ACHN (cell line): ENCODE measurements at regions not wholly inside any gene's neighbourhood (a gene's known extent, or its start where the extent isn't known, plus 50 kb on each side); places are given as distances from the start of the nearest gene placed in this dataset.

Experiments
- DNase-seq: peaks from one replicate; pipeline ENCODE4 v3.0.0-alpha.2; 2015
- in situ Hi-C: cut with HindIII; loops from 2 replicates; pipeline ENCODE4 v1.10.0; 2017; ENCODE audit warnings: low sequenced_read_pairs, low pct_ligation_motif_present, low pct_unique_long_range_greater_than_20kb

DNA sequence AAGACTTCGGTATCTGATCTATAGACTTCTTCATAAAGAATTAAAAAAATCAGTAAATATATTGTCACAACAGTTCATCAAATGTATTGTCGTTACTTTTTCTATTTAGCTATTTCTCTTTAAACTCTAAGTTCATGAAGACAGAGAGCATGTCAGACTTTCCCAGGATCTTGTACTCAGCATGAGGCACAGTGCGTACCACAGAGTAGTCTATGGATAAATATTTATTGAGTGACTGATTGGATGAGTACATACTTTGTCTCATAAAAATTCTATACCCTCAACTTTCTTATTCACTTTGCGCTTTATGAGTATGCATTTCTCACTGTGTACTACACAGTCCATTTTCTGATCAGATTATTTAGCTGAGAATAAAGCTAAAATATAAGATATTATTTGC, 1284.4 kb upstream of the ADGRB3 start:
- no peak for DNase-seq
- in situ Hi-C loops: no loop called here

DNA sequence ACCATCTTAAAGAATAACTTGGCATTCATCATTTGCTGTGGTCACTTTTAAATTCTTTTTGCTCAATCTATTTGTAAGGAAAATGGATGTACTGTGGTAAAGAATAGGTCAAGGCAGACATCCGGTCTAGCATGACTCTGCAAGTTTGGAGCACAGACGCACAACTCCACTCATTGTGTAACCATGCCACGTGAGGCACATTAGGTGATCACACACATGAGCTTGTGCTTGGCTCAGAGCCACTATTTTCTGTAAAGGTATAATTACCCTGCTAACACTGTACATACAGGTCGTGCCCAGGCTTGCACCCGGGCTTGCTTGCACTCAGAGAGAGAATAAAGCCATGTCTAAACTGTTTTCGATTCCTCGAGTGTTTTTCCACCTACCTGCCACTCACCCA, 1289.1 kb upstream of the ADGRB3 start:
- no peak for DNase-seq
- in situ Hi-C loops: no loop called here

DNA sequence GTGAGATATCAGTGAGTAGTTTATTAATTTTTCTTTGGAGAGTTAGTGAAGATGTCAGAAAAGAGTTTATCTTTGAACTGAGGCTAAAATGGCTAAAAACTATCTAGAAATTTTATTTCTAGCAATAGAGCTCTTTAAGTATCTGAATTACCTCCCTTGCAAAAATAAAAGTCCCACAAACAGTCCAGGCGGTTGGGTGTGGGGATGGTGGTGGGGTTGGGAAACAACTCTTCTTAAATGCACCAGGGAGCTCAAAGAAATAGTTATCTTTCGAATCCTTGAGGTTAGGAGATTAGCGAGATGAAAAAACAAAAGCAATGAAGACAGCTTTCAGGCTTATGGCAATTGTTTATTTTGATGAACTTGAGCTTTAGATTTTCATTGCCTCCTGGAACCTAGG, 1299.1 kb upstream of the ADGRB3 start:
- DNase-seq: no peak
- in situ Hi-C loops: no loop called here

DNA sequence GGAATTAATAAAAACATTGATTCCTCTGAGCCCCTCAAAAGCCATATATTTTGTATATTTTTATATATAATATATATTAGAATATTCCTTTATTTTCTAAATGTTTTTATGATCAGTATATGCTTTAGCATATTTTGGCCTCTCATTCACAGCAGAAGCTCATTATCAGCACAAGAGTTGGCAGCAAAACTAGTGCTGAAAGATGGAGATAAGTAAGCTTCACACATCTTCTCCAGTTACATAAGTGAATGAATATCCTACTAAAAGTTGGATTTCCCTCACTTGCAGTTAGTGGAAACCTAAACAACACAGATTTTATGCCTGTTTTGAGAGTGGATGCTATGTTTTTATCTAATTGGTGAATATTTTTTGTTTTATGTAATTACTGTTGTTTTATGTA, 1303.8 kb upstream of the ADGRB3 start:
- in situ Hi-C loops: no loop called here
- no peak for DNase-seq

DNA sequence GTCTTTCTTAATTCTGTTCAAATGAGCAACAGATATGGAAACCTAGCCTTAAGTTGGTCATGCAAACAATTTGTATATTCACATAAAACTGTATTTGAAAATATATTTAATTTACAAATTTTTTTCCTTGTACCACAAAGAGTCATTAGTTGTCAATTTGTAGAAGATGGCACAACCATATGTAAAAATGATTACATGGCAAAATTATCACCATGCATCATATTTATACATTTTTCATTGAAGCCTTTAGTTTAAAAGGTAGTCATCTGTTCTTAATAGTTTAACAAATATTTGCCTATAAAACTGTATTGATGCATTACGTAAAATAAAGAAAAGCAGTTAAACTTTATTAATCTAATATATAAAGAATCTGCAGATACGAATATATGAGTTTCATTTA, 1306.8 kb upstream of the ADGRB3 start:
- in situ Hi-C loops: no loop called here
- no peak for DNase-seq

DNA sequence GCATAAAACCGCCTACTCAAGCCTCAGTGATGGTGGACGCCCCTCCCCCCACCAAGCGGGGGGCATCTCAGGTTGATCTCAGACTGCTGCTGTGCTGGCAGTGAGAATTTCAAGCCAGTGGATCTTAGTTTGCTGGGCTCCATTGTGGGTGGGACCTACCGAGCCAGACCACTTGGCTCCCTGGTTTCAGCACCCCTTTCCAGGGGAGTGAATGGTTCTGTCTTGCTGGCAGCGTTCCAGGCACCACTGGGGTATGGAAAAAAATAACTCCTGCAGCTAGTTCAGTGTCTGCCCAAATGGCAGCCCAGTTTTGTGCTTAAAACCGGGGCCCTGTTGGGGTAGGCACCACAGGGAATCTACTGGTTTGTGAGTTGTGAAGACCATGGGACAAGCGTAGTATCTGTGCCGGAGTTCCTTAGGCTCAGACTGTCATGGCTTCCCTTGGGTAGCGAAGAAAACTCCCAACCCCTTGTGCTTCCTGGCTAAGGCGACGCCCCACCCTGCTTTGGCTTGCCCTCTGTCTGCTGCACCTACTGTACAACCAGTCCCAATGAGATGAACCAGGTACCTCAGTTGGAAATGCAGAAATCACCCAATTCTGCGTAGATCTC, 1334.5 kb upstream of the ADGRB3 start:
- in situ Hi-C loops: no loop called here
- DNase-seq: no peak

DNA sequence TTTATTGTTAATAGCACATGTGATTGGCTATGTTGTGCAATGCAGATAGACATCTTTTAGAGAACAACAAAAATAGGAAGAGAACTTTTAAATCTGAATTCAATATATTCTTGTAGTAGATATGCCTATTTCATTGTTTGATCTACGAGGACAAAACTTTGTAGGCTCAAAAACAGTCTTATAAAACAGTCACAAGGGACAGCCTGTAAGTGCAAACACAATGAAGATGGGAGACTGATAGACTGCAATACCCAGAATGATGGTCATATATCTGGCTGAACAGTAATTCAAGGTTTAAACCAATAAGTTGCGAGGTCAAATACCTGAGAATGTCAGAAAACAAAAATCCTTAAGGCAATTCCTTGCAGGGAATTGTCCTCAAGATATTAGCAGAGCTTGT, 1342.9 kb upstream of the ADGRB3 start:
- in situ Hi-C loops: no loop called here

DNA sequence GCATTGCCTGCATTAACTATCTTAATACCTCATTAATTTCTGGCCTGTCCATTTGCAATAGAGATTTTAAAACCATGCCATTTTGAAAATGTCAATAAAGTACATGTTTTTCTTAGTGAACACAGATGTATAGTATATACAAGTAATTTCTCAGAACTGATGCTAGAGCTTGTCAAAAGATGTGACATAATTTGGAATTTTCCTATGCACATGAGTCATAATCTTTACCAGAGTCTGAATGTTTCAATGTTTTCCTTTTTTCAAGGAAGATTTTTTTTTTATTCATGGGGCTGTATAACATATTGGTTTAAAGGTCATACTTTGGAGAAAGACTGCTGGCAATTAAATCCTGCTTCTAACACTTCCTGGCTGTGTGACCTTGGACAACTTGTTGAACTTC, 1347.5 kb upstream of the ADGRB3 start:
- in situ Hi-C loops: no loop called here
- DNase-seq: no peak

More for the DNA sequence above, 1342.9 kb upstream of the ADGRB3 start:
- no peak for DNase-seq

DNA sequence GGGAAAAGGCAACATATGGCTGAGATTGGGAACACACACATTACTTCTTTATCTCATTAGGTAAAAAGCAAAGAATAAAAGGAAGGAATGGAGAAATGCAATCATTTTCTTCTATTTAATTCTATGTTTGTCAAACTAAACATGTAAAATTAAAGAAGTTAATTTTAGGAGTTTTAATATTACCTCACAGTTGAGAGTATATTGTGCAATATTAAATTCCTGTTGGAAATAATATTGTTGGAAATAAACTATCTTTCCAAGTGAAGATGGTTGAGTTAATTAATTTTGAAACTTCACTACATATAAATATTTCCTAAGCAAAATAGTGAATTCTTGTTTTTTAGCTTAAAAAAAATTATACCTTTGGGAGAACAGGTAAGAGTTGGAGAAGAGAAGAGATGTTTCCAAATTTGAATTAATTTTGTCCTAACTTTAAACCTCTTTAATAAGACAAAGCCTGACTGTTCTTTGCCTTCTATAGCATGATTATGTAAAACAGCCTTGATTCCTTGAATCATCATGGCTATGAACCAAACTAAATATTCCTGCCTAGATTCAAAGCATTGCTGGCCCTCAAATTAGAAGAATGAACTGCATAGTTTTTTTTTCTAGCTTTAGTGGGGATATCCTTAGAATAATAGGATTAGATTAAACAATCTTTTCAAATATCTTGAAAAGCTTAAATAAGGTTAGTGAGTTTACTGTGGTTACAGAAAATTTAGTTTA, 1349.1 kb upstream of the ADGRB3 start:
- no peak for DNase-seq
- in situ Hi-C loops: no loop called here

DNA sequence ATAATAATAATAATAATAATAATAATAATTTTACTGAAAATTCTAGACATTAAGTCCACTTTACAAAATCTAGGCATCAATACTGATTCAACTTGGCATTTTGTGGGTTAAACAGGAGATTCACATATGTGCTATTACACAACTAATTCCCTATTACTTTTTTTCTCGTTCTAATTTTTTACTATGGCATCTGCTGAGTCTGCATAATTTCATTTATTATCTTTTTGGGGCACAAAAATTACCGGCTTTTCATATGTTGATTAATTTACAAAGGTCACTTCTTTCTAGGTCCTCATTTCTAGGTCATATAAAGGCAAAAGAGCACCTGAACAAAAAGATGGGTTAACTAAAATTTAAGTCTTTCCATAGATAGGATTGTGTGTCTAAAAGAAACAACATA, 1357.8 kb upstream of the ADGRB3 start:
- in situ Hi-C loops: no loop called here

DNA sequence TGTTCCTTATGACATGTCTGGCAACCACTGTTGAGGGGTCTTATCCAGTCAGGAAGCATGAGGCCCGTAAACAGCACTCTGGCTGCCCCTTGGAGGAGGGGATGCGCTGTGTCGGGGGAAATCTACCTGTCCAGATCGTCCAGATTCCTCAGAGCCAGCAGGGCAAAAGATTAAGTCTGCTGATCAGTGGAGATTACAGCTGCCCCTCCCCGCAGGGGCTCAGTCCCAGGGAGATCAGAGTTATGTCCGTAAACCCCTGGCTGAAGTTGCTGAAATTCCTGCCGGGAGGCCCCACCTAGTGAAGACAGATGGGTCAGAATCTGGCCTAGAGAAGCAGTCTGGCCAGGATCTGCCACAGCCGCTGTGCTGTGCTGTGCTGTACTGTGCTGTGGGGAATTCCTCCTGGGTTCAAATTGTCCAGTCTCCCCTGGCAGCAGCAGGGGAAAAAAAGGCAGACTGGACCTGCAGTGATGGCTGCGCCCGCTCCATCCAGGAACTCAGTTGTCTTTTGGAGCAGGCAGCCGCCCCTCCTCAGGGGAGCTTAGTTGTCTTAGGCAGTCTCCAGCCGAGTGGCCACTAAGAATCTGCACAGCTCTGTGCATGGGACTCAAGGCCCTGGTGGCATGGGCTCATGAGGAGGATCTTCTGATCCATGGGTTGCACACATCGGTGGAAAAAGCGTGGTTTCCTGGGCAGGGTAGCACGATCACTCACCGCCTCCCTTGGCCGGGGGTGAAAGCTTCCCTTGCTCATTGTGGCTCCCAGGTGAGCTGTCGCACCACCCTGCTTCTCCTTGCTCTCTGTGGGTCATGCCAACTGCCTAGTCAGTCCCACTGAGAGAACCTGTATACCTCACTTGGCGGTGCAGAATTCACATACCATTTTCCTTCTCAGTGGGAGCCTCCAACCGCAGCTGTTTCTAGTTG, 1368.8 kb upstream of the ADGRB3 start:
- in situ Hi-C loops: no loop called here
- DNase-seq: no peak

More for the DNA sequence above, 1357.8 kb upstream of the ADGRB3 start:
- no peak for DNase-seq

DNA sequence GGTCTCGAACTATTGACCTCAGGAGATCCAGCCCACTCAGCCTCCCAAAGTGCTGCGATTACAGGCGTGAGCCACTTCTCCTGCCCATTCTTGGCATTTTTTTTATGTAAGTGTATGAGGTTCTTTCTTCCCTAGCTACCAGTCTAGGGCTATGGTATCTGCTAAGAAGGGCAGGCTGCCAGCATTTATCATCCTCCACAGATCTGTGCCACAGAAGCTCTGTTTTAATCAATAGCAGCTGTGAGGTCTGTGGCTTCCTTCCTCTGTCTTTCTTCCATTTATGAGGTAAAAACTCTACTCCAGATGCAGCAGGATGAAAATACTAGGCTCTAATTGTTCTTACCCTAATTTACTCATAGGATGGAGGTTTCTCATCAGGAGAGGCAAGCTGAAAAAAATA, 1382.4 kb upstream of the ADGRB3 start:
- DNase-seq: no peak
- in situ Hi-C loops: no loop called here

DNA sequence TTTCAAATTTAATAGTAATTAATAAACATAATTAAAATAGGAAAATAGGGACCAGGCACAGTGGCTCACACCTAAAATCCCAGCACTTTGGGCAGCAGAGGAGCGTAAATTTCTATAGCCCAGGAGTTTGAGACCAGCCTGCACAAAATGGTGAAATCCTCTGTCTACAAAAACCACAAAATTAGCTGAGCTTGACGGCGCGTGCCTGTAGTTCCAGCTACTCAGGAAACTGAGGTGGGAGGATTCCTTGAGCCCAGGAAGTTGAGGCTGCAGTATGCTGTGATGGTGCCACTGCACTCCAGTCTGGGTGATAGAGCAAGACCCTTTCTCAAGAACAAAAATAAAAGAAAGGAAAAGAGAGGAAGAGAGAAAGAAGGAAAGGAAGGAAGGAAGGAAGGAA, 1387.0 kb upstream of the ADGRB3 start:
- in situ Hi-C loops: no loop called here
- no peak for DNase-seq

DNA sequence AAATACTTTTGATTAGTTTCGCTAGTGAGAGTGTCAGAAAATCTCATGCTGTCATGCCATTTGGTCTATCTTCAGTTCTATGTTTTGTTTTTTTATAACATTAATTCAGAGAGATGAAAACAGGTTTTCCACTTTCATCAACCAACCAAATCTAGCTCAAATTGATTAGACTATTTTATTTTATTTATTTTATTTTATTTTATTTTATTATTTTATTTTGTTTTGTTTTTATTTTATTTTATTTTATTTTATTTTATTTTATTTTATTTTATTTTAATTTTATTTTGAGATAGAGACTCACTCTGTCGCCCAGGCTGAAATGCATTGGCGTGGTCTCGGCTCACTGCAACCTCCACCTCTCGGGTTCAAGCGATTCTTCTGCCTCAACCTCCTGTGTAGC, 1391.0 kb upstream of the ADGRB3 start:
- in situ Hi-C loops: no loop called here
- no peak for DNase-seq

DNA sequence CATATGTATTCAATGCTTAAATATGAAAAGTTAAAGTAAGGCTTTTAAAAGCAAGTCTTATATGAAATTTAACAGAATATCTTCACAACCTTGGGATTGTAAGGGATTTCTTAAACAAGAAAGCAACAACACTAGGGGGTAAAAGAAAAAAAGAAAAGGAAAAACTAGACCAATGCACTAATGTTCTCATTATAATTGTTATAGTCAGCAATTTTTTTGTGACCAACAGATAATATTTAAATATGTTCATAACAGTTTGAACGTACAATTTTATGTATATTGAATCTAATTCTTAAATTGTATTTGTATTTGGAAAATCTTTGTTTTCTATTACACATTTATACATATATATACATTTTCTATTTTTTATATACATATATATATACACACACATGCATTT, 1397.8 kb upstream of the ADGRB3 start:
- in situ Hi-C loops: no loop called here
- DNase-seq: no peak

DNA sequence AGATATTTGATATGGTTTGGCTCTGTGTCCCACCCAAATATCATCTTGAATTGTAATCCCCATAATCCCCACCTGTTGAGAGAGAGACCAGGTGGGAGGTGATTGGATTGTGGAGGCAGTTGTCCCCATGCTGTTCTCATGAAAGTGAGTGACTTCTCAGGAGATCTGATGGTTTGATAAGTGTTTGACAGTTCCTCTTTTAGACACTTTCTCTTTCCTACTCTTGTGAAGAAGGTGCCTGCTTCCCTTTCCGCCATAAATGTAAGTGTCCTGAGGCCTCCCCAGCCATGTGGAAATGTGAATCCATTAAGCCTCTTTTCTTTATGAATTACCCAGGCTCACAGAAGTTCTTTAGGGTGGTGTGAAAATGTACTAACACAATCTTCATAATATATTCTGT, 1404.0 kb upstream of the ADGRB3 start:
- in situ Hi-C loops: no loop called here
- no peak for DNase-seq

DNA sequence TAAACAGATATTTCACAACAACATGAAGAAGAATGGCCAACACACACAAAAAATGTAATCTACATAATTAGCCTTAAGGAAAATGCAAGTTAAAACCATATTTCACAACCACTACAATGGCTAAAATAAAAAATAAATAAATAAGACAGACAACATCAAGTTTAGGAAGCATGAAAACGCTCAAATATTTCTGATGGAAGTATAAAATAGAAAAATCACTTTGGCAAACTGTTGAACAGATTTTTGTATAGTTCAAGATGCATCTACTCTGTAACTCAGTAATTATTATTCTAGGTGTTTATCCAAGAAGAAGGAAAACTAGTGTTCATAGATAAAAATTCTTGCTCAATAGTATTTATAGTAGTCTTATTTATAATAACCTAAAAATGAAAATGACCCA, 1410.1 kb upstream of the ADGRB3 start:
- in situ Hi-C loops: no loop called here

DNA sequence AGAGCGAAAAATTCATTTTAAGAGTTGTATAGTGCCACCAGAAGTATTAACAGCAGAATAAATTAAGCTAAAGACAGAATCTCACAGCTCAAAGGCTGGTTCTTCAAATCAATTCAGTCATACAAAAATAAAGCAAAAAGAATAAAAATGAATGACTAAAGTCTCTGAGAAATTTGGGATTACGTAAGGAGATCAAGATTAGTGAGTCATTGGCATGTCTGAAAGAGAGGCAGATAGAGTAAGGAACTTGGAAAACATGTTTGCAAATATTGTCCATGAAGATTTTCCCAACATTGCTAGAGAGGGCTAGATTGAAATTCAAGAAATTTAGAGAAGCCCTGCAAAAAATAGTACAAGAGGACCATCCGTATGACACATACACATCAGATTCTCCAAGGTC, 1413.9 kb upstream of the ADGRB3 start:
- in situ Hi-C loops: no loop called here
- DNase-seq: no peak

More for the DNA sequence above, 1410.1 kb upstream of the ADGRB3 start:
- DNase-seq: no peak

DNA sequence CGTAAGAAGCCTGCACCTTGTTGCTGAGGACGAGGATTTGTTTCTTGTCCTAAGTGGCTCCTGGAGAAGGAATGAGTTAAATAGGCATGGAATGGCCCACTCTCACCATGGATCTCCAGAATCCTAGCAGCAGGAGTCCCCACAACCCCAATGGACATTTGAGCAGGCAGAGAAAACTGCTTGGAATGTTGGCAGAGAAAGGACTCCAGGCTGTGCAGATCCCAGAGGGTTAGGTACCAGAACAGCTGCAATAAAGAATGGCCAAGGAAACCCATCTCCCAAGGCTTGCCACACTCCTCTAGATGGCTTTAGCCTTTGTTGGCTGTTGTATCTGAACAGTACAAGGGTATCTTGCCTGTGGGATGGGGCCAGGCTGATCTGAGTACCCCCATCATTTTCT, 1415.7 kb upstream of the ADGRB3 start:
- DNase-seq: no peak
- in situ Hi-C loops: no loop called here
